ENCODE measurements at regions not wholly inside any gene's neighbourhood (a gene's known extent, or its start where the extent isn't known, plus 50 kb on each side); places are given as distances from the start of the nearest gene placed in this dataset.

DNA sequence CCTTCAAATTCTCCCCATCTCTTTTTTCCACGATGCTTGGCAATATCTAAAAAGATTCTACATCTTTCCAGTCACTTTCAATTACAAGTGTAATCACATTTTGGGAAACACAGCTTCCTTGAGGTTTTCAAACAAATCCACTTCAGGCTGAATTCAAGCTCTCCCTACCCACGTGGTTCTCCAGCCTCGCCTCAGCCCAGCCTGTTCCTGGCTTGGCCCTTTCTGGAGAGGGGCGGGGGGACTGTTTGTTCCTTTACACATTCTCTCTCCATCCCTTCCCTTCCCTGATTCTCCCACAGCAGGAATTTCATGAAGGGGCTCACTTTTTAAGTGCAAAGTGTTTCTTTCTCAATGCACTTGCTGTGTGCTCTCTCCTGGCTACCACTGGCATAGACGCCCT lies 226.3 kb upstream of the SOX11 start:
- no peak for DNase-seq

DNA sequence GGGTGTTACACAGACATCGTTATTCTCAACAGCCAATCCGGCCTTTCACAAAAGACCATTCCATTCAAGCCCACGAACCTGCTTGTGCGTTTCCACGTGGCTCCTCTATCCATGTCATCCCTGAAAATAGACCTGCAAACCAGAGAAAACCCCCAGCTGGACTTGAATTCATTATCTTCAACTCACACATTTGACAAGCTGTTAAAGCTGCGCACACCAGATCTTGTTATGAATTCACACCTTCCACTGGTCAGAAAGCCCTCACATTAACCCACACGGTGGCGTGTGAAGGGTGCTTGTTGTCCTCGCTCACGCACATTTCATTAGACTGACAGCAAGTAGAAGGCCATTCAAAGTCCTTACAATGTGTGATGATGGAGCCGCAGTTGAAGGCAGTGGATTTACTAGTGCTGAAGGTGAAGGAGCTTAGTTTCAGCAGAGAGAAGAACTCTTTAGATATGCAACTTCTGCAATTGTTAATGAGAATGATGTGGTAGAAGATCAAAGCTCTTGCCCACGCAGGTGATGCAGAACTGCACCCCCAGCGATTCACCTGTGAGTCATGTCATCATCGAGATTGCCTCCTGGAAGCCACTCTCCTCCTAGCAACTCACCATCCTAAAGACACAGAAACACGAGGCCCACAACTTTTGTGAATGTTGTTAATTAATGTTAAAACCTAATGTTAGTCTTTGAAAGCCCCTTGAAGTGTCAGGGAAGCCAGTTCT lies 224.8 kb upstream of the SOX11 start:
- DNase-seq: no peak

GRCh38 chr2:5472673-5473072 lies 219.5 kb upstream of the SOX11 start:
- DNase-seq: no peak

GRCh38 chr2:5473635-5474034 lies 218.5 kb upstream of the SOX11 start:
- no peak for DNase-seq

DNA sequence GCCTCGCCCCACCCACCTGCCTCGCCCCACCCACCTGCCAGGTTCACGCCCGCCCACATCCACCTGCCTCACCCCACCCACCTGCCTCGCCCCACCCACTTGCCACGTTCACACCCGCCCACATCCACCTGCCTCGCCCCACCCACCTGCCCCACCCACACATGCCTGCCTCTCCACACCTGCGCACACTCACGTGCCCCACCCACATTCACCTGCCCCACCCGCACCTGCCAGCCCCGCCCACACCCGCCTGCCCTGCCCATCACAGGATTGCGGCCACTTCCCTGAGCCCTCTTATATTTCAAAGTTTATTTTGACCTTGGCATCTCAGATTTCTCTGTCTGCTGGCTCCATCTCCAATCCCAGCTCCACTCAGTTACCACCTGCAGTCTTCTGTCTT lies 217.5 kb upstream of the SOX11 start:
- DNase-seq: no peak

DNA sequence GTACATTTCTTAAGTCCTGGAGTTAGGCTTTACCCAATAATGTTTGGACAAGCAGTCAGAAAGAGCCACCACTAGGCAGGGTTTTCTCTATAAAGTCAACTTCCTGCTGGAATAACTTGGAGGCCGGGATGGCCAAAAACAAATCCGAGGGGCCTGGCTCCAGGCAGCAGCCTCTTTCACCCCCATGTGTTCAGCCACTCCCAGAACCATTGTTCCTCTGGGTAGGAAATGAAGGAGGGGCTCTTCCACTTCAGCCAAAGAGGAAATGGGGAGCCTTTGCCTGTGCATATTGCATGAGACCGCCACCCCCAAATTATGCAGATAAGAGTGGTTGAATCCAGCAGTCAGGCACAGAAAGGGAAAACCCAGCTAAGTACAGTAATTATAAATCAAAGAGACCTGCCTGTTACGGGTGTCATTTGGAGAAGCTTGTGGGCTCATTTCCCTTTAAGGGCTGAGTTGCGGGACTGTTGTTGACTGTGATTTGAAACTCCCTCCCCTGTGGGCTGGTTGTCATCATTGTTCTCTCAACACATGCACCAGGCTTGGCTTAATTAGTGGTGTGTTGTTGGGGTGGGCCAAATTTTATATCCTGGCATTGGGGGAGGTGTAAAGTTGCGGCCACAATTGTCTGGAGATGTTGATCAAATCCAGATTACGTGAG lies 212.8 kb upstream of the SOX11 start:
- DNase-seq: no peak

- DNase-seq: no peak
Measured at GRCh38 chr2:5482929-5483331, 209.3 kb upstream of the SOX11 start.

DNA sequence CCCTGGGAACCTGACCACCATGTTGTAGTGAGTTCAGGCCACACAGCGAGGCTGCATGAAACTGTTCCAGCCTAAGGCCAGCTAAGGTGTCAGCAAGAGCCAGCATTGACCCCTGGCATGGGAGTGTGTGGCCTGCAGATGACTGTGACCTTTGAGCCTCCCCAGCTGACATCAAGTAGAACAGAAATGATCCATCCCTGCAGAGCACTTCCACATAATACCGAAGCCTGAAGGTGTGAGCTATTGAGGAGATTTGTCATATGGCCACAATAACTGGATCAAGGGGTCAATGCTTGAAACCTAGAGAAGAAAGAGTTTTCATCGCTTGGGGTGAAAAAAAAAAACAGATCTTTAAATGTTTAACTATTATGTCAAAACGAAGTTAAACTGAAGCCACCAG lies 207.3 kb upstream of the SOX11 start:
- no peak for DNase-seq

DNA sequence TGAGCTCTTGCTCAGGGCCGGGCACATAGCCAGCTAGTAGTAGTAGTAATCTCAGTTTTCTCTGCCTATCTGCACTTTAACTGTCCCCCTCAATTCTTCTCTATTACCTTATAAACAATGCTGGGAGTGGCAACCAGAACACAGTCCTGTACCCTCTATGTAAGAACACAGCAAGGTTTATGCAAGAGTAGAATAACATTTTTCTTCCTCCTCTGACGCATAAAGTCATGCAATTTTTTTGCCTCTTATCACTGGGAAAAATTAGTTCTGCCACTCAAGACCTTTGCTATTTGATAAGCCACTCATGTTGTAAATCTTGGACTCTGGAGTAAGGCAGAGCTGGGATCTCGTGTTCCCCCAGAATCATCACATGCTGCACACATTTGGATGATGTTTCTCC lies 200.7 kb upstream of the SOX11 start:
- no peak for DNase-seq

DNA sequence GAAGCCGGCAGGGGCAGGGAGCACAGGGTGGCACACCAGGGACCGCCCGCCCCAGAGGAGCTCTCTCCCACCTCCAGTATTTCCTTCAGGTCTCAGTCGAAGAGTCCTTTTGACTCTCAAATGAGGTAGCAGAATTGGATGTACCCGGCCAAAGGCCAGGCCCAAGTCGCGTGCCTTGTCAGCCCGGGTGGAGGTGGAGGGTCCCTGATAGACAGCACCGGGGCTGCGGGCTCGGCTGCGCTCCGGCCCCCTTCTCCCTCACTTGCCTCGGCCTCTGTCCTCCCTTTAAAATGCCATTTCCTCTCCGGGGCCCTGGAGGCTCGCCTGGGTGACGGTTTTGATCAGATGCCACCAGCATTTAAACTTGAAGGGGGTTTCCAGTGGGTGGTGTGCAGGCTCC lies 198.9 kb upstream of the SOX11 start:
- no peak for DNase-seq

- DNase-seq: no peak
Measured at GRCh38 chr2:5494212-5494611, 198.0 kb upstream of the SOX11 start.

GRCh38 chr2:5495586-5495985 lies 196.6 kb upstream of the SOX11 start:
- DNase-seq: no peak

DNA sequence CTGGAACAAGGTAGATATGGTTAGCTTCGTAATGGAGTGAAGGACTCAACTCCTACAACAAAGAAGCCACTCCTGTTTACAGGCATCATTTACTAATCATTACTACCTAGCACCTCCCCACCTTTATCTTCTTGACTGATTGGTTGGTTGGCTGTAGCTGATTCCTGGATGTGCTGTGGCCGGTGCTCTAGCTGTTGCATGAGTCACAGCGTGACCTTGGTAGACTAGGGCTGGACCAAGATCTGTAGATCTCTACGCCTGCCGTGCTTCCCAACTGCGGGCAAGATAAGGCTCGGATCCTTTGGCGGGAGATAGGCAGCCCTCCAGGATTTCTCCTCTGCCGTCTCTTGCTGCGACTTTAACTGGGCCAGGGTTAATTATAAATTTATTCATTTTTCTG lies 194.3 kb upstream of the SOX11 start:
- no peak for DNase-seq

- DNase-seq: no peak
Measured at GRCh38 chr2:5501807-5502206, 190.4 kb upstream of the SOX11 start.

DNA sequence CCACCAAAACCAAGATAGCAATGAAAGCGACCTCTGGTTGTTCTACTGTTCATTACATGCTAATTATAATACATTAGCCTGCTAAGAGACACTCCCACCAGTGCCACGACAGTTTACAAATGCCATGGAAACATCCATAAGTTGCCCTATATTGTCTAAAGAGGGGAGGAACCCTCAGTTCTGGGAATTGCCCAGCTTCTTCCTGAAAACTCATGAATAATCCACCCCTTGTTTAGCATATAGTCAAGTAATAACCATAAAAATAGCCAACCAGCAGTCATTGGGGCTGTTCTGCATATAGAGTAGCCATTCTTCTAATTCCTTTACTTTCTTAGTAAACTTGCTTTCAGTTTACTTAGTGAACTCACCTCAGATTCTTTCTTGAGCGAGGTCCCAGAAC lies 189.8 kb upstream of the SOX11 start:
- DNase-seq: no peak

DNA sequence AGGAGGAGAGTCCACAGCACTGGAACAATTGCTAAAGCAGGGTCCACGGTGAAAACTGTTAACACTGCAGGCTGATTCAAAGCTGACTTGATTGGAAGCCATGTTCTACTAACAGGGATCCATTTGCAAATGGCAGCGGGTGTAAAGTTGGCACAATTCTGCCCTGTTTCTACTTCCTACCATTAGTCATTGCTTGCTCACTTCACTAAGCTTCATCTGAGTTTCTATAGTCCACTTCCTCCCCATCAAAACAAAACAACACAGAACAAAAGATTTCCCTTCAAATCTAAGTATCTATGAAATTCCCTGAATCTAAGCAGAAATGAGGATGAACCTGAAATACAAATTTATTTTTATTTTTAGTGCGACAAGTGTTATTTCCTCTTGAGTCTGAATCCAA lies 187.4 kb upstream of the SOX11 start:
- DNase-seq: no peak

GRCh38 chr2:5507367-5507766 lies 184.8 kb upstream of the SOX11 start:
- no peak for DNase-seq

DNA sequence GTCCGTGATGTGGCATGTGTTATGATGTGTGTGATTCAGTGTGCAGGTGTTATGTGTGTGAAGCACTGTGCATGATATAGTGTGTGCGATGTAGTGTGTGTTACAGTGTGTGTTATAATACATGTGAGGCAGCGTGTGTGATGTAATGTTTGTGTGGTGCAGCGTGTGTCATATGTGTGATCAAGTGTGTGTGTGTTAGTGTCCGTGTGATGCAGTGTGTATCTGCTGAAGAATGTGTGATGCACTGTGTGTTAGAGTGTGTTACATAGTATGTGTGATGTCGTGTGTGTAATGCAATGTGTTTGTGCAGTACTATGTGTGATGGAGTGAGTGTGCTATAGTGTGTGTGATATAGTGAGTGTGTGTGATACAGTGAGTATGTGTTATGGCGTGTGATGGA lies 182.8 kb upstream of the SOX11 start:
- no peak for DNase-seq

GRCh38 chr2:5510082-5510481 lies 182.1 kb upstream of the SOX11 start:
- DNase-seq: no peak

- no peak for DNase-seq
Measured at GRCh38 chr2:5515693-5516092, 176.5 kb upstream of the SOX11 start.

DNA sequence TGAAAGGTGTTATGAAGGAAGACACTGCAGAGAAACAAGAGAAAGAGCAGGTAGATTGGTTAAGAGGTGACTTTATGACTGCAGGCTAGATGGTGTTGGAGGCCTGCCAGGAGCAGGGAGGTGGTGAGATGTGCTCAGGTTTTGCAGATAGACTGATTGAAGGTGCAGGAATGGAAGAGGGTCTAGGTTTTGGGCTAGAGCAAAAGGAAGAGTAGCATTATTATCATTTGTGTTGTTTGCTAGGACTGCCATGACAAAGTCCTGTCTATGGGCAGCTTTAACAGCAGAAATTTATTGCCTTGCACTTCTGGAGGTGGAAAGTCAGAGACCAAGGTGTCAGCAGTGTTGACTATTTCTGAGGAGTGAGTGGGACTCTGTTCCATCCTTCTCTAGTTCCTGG lies 172.9 kb upstream of the SOX11 start:
- no peak for DNase-seq

- no peak for DNase-seq
Measured at GRCh38 chr2:5520463-5520972, 171.7 kb upstream of the SOX11 start.

DNA sequence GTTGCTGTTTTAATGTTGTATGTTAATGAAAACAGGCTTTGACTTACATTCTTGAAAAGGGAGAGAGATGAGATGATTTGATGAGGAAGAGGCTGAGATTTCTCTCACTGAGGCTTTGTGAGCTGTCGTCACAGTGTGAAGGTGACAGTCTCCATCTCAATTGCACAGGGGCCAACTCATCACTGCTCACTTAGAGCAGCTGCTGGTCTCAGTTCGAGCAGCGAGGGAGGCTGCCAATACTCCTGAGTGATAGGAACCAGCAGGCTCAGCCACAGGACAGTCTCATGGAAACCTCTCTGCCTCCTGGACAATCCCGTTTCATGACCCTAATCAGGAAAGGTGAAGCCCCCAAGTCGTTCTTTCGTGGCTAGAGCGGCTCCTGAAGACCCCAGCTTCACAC lies 170.7 kb upstream of the SOX11 start:
- DNase-seq: no peak

- DNase-seq: no peak
Measured at GRCh38 chr2:5524551-5524950, 167.6 kb upstream of the SOX11 start.

DNA sequence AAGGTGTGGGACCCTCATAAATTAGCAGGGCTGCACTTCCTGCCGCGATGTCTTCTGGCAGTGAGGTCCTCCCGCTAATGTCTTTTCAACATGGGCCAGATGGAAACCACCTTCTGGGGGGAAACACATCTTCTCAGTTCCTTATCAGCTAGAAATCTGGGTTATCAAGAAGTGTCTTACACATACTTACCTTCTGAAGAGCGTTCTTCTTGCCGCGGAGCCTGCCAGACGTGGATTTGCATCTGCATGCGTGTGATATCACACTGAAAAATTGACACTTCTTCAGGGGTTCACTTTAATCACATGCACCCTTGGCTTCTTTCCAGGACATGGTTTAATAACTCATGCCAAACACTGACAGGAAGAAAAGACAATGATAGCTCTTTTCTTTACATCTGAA lies 163.5 kb upstream of the SOX11 start:
- no peak for DNase-seq
